Esophagus squamous epithelium (tissue), 5 donors: ENCODE measurements at regions not wholly inside any gene's neighbourhood (a gene's known extent, or its start where the extent isn't known, plus 50 kb on each side); places are given as distances from the start of the nearest gene placed in this dataset.

Experiments
- DNase-seq: peaks from one replicate; lab custom pipeline; 2025; lab: John Stamatoyannopoulos, UW
- H3K27ac ChIP-seq, 4 donors: fragments of 200-600 bp; sonication (generic); one replicate each; pipeline ENCODE4 v1.5.1; 2016 to 2019; ENCODE audit warnings: mild to moderate bottlenecking in 1 of 4
- H3K27me3 ChIP-seq, 4 donors: fragments of 200-600 bp; sonication (generic); 1 replicate in 3 of 4; 2 replicates in 1 of 4; pipeline versions ENCODE4 v1.5.1 to v1.6.0; 2017 to 2021; ENCODE audit warnings: antibody characterized with exemption in 1 of 4
- H3K36me3 ChIP-seq, 3 donors: fragments of 200-600 bp; sonication (generic); one replicate each; pipeline ENCODE4 v1.5.1; 2016 to 2019
- H3K4me1 ChIP-seq, 3 donors: fragments of 200-600 bp; sonication (generic); one replicate each; pipeline ENCODE4 v1.5.1; 2017 to 2019
- H3K4me3 ChIP-seq, 4 donors: fragments of 200-600 bp; sonication (generic); 1 replicate in 3 of 4; 2 replicates in 1 of 4; pipeline ENCODE4 v1.5.1; 2016 to 2019; ENCODE audit warnings: mild to moderate bottlenecking in 2 of 4, moderate library complexity in 1 of 4
- H3K9me3 ChIP-seq, 3 donors: fragments of 200-600 bp; sonication (generic); one replicate each; pipeline ENCODE4 v1.5.1; 2016 to 2019
- POLR2A ChIP-seq, 4 donors: fragments of 450-650 bp; IDR thresholded peaks; one replicate each; pipeline ENCODE4 v1.6.1; 2017; ENCODE audit warnings: antibody characterized with exemption in 4 of 4, mild to moderate bottlenecking in 4 of 4, moderate library complexity in 3 of 4
- WGBS, 2 donors: methylation state at CpG; one replicate each; pipeline ENCODE4 v1.1.5; 2018; 5-methylcytosine and 5-hydroxymethylcytosine counted together
- intact Hi-C: fragments of 100-400 bp; cut with DNase I; formaldehyde crosslinking; loops from one replicate; pipeline ENCODE4 v1.15.0; 2022
- TF ChIP-seq, protein P1 (sequence below), 6 experiments: fragments of 450-650 bp in 4 of 6; fragments of 200-600 bp in 2 of 6; sonication (generic) in 2 of 6; IDR thresholded peaks; one replicate each; pipeline ENCODE4 v1.5.1; 2016 to 2019; ENCODE audit warnings: antibody characterized with exemption in 6 of 6, mild to moderate bottlenecking in 4 of 6, moderate library complexity in 4 of 6
- donor health status: DM: yes; HTN: yes; CAD: no.

DNA sequence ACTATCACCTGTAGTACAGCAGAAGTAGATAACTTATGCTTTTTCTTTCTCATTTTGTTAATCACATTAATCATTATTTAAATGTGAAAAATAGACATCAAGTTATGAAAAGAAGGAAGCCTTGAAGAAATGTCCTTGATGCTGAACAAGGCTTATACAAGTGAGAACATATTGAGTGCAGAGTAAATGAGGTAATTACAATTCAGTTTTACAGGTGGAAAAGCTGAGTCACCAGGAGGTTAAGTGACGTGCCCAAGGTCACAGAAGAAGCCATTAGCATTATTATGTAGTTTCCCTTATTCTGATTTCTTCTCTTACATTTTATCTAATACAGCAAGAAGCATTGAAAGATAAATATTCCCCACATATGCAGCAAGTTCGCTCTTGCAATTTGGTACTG lies 998.5 kb upstream of the CDH6 start:
- Histone ChIP-seq H3K4me3 (no peak overlapping the region), H3K27ac (no peak overlapping the region), H3K27me3 (no peaks in the 10 kb centered on the region), H3K4me1 (no peaks in the 10 kb centered on the region), H3K36me3 (no peaks in the 10 kb centered on the region), H3K9me3 (peaks cover 0 to 16% (median 0%) of the 10 kb centered on the region in 3 donors)
- TF ChIP-seq POLR2A (IDR thresholded peaks at IDR 0.05): no peak
- TF ChIP-seq, protein P1, sequence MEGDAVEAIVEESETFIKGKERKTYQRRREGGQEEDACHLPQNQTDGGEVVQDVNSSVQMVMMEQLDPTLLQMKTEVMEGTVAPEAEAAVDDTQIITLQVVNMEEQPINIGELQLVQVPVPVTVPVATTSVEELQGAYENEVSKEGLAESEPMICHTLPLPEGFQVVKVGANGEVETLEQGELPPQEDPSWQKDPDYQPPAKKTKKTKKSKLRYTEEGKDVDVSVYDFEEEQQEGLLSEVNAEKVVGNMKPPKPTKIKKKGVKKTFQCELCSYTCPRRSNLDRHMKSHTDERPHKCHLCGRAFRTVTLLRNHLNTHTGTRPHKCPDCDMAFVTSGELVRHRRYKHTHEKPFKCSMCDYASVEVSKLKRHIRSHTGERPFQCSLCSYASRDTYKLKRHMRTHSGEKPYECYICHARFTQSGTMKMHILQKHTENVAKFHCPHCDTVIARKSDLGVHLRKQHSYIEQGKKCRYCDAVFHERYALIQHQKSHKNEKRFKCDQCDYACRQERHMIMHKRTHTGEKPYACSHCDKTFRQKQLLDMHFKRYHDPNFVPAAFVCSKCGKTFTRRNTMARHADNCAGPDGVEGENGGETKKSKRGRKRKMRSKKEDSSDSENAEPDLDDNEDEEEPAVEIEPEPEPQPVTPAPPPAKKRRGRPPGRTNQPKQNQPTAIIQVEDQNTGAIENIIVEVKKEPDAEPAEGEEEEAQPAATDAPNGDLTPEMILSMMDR (IDR thresholded peaks at IDR 0.05): no peak
- 51 to 56% methylated on average over 2 of the region's 2 CpGs for WGBS, 2 donors
- DNase-seq: no peak
- intact Hi-C loops: no loop called here

DNA sequence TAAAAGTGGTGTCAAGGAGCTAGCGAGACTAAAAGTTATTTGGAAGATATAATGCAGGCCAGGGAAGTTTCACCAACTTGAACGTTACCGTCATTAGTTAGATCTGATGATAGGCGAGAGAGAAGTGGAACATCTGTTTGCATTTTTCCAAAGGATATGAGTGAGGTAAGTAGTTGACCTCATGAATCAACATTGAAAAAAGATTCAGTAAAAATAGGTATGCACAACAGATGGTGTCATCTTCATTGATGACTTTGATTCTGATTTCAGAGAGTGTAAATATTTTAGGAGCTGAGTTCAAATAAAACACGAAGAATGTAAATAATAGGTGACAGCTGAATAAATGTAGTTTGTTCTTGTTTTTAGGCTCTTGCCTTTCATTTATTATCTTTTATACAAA lies 998.9 kb upstream of the CDH6 start:
- intact Hi-C loops: no loop called here
- no peak for DNase-seq
- Histone ChIP-seq H3K27me3 (no peaks in the 10 kb centered on the region), H3K9me3 (peaks cover 0 to 16% (median 0%) of the 10 kb centered on the region in 3 donors), H3K27ac (no peak overlapping the region), H3K4me3 (no peak overlapping the region), H3K36me3 (no peaks in the 10 kb centered on the region), H3K4me1 (no peaks in the 10 kb centered on the region)
- 28 to 37% methylated on average over 5 of the region's 5 CpGs for WGBS, 2 donors
- TF ChIP-seq POLR2A (IDR thresholded peaks at IDR 0.05): no peak

DNA sequence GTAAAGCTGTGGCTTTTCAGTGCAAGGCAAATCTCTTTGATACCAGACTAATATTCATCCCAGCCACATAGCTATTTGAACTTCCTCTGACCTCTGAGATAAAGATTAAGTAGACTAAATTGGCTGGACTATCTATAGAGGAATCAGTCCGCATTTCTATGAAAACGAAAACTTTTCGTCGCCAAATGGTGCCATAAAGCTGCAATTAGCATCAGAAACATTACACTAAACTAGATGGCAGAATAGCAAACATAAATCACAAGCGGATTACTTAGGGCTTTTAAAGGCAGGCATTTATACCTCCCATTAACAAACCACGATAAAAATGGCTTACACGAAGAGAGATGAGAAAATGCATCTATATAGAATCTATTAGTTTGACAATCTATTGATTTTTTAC lies 1009.7 kb upstream of the CDH6 start:
- Histone ChIP-seq H3K4me1 (no peaks in the 10 kb centered on the region), H3K27me3 (no peaks in the 10 kb centered on the region), H3K27ac (no peak overlapping the region), H3K4me3 (no peak overlapping the region), H3K9me3 (no peaks in the 10 kb centered on the region), H3K36me3 (no peaks in the 10 kb centered on the region)
- no peak for DNase-seq
- intact Hi-C loops: no loop called here
- no peak for TF ChIP-seq POLR2A (IDR thresholded peaks at IDR 0.05)
- TF ChIP-seq, protein P1 (IDR thresholded peaks at IDR 0.05): no peak
- WGBS, 2 donors: 82 to 88% methylated on average over 7 of the region's 7 CpGs

DNA sequence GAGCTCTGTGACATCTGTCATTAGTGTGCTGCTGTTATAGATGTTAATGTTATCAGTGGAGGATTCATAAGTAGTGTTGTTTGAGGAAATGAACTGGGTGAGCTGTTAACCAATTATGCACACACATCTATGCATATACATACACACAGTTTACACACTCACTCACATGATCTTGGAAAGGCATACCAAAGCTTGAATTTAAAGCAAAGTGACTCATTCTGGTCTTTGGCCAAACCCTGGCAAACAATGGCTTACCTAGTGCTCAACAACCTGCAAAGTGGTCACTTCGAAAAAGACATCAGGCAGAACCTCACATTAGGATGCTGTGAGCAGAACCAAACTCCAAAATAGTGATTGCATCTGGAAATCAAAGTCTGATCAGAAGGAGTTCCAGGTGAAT lies 1037.3 kb upstream of the CDH6 start:
- Histone ChIP-seq H3K4me1 (no peaks in the 10 kb centered on the region), H3K27me3 (no peaks in the 10 kb centered on the region), H3K9me3 (peaks cover 0 to under 1% (median 0%) of the 10 kb centered on the region in 3 donors), H3K36me3 (no peaks in the 10 kb centered on the region), H3K4me3 (no peak overlapping the region), H3K27ac (no peak overlapping the region)
- intact Hi-C loops: no loop called here
- TF ChIP-seq, protein P1 (IDR thresholded peaks at IDR 0.05): no peak
- TF ChIP-seq POLR2A (IDR thresholded peaks at IDR 0.05): no peak
- DNase-seq: no peak
- WGBS, 2 donors: 75 to 78% methylated on average over 1 of the region's 1 CpG

DNA sequence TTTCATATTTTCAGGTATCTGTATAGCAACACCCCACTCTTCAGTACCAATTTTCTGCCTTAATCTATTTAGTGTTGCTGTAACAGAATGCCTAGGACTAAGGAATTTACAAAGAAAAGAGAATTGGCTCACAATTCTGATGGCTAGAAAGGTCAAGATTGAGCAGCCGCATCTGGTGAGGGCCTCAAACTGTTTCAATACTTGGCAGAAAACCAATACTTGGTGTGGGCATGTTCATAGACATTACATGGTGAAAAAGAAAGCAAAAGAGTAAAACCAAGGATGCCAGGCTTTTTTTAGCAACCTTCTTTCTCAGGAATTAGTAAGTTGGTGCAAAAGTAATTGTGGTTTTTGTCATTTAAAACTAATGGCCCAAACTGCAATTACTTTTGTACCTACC lies 1041.1 kb upstream of the CDH6 start:
- no peak for DNase-seq
- 77 to 85% methylated on average over 1 of the region's 1 CpG for WGBS, 2 donors
- intact Hi-C loops: no loop called here

More for the DNA sequence above, 1041.1 kb upstream of the CDH6 start:
- Histone ChIP-seq H3K36me3 (no peaks in the 10 kb centered on the region), H3K9me3 (no peaks in the 10 kb centered on the region), H3K27me3 (no peaks in the 10 kb centered on the region), H3K27ac (no peak overlapping the region), H3K4me1 (no peaks in the 10 kb centered on the region), H3K4me3 (no peak overlapping the region)
- TF ChIP-seq, protein P1 (IDR thresholded peaks at IDR 0.05): no peak
- no peak for TF ChIP-seq POLR2A (IDR thresholded peaks at IDR 0.05)
